Parathyroid adenoma (tissue), 2 donors: ENCODE measurements at regions not wholly inside any gene's neighbourhood (a gene's known extent, or its start where the extent isn't known, plus 50 kb on each side); places are given as distances from the start of the nearest gene placed in this dataset.

Source experiments
- H2AFZ ChIP-seq: fragments of 300-600 bp; sonication (generic); one replicate; pipeline ENCODE4 v1.7.0; 2017; ENCODE audit warnings: antibody characterized with exemption, mild to moderate bottlenecking
- H3K27ac ChIP-seq: fragments of 300-600 bp; sonication (generic); one replicate; pipeline ENCODE4 v1.7.0; 2017
- H3K27me3 ChIP-seq: fragments of 300-600 bp; sonication (generic); one replicate; pipeline ENCODE4 v1.7.0; 2017; ENCODE audit warnings: low read length; ENCODE audit not compliant: control insufficient read depth, insufficient read depth
- H3K36me3 ChIP-seq: fragments of 300-600 bp; sonication (generic); one replicate; pipeline ENCODE4 v1.7.0; 2017; ENCODE audit warnings: low read length; ENCODE audit not compliant: control insufficient read depth, insufficient read depth
- H3K4me1 ChIP-seq: fragments of 300-600 bp; sonication (generic); one replicate; pipeline ENCODE4 v1.7.0; 2017; ENCODE audit warnings: control low read depth
- H3K4me2 ChIP-seq: fragments of 300-600 bp; sonication (generic); one replicate; pipeline ENCODE4 v1.7.0; 2017; ENCODE audit warnings: low read length
- H3K4me3 ChIP-seq: fragments of 300-600 bp; sonication (generic); one replicate; pipeline ENCODE4 v1.7.0; 2017; ENCODE audit warnings: low read depth, low read length
- H3K79me2 ChIP-seq: fragments of 300-600 bp; sonication (generic); one replicate; pipeline ENCODE4 v1.7.0; 2017; ENCODE audit warnings: control low read depth
- H3K9ac ChIP-seq: fragments of 300-600 bp; sonication (generic); one replicate; pipeline ENCODE4 v1.7.0; 2017; ENCODE audit warnings: mild to moderate bottlenecking
- H3K9me3 ChIP-seq: fragments of 300-600 bp; sonication (generic); one replicate; pipeline ENCODE4 v1.7.0; 2017; ENCODE audit warnings: low read length; ENCODE audit not compliant: control insufficient read depth
- CTCF ChIP-seq: fragments of 300-600 bp; sonication (generic); IDR thresholded peaks from one replicate; pipeline ENCODE4 v1.7.0; 2017; ENCODE audit warnings: antibody characterized with exemption, mild to moderate bottlenecking
- donor health status: primary hyperparathyroidism.

- Histone ChIP-seq H2AFZ (no peak overlapping the region), H3K79me2 (no peaks in the 10 kb centered on the region), H3K36me3 (no peaks in the 10 kb centered on the region), H3K9ac (no peak overlapping the region), H3K4me3 (no peak overlapping the region), H3K4me1 (no peaks in the 10 kb centered on the region), H3K4me2 (peak overlapping the region; percentile 43), H3K27ac (no peak overlapping the region), H3K9me3 (no peaks in the 10 kb centered on the region), H3K27me3 (no peaks in the 10 kb centered on the region)
- TF ChIP-seq CTCF = no peak
Measured at GRCh38 chr10:113309791-113310190, 243.1 kb upstream of the HABP2 start.

DNA sequence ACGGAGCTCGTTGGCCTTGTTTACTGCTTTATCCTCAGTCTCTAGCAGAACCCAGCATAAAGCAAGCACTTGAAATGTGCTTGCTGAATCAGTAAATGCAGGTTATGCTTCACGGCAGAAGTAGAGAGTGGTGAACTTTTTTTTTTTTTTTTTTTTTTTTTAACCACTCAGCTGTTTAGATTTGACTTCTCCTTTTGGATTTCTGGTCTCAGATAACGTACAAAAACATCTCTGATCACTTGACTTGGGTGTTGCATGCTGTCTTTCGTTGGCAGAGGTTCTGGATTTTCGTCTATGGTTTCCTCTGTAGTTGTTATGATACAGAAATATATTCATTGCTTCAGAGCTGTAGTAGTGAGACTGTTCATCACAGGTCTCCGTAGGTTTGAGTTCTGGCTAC, 242.5 kb upstream of the HABP2 start:
- Histone ChIP-seq H3K9ac (no peak overlapping the region), H3K27me3 (no peaks in the 10 kb centered on the region)

DNA sequence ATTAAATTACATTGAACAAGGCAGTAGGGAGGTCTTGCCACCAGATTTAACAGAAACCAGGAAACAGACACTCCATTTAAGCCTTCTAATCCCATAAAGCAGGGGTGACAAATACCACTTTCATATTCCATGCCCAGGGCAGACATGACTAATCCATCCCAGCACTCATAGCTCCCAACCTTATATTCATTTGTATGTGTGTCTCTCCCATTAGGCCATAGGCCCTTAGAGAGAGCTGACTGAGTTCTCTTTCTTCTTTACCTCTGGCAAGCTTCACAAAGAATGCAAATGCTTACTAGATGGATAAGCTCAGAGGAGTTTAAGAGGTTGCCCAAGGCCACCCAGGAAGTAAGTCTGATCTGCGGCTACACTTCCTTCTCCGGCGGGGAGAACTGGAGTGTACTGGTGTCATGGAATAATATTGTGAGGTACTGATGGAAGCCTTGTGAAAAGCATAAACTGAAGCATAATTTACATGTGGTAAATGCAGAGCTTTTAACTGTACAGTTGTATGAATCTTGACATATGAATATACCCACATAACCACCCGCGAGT, 239.7 kb upstream of the HABP2 start:
- no peaks in the 10 kb centered on the region for H3K9me3 ChIP-seq
- H3K4me3 ChIP-seq = no peak overlapping the region
- no peaks in the 10 kb centered on the region for H3K27me3 ChIP-seq
- no peak overlapping the region for H3K4me2 ChIP-seq
- H2AFZ ChIP-seq = no peak overlapping the region
- no peaks in the 10 kb centered on the region for H3K79me2 ChIP-seq
- no peak overlapping the region for H3K27ac ChIP-seq
- no peaks in the 10 kb centered on the region for H3K4me1 ChIP-seq
- no peak for TF ChIP-seq CTCF
- H3K9ac ChIP-seq = no peak overlapping the region
- no peaks in the 10 kb centered on the region for H3K36me3 ChIP-seq

More for the DNA sequence above, 242.5 kb upstream of the HABP2 start:
- TF ChIP-seq CTCF = no peak
- Histone ChIP-seq H2AFZ (no peak overlapping the region), H3K27ac (no peak overlapping the region), H3K36me3 (no peaks in the 10 kb centered on the region), H3K9me3 (no peaks in the 10 kb centered on the region), H3K79me2 (no peaks in the 10 kb centered on the region), H3K4me3 (peak overlapping the region; percentile 13), H3K4me2 (peak overlapping the region; percentile 43), H3K4me1 (no peaks in the 10 kb centered on the region)

DNA sequence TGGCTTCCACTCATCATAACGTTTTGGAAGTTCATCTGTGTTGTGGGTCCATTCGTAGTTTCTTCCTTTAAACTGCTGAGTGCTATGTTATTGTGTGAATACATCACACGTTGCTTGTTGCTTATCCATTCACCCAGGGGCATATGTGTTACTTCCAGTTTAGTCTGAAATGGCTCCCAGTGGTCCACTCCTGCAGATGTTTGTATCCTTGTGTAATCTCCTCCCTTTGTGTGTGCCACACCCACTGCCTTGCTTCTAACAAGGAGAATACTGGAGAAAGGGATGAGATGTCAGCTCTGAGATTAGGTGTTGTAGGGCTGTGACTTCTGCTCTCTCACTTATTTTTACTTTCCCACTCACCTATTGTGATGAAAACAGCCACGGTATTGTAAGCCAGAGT, 239.1 kb upstream of the HABP2 start:
- no peaks in the 10 kb centered on the region for H3K4me1 ChIP-seq
- no peaks in the 10 kb centered on the region for H3K27me3 ChIP-seq
- H3K4me2 ChIP-seq = no peak overlapping the region
- H3K79me2 ChIP-seq = no peaks in the 10 kb centered on the region
- no peak overlapping the region for H2AFZ ChIP-seq
- no peaks in the 10 kb centered on the region for H3K9me3 ChIP-seq
- no peak overlapping the region for H3K4me3 ChIP-seq
- H3K36me3 ChIP-seq = no peaks in the 10 kb centered on the region
- no peak for TF ChIP-seq CTCF
- no peak overlapping the region for H3K9ac ChIP-seq
- no peak overlapping the region for H3K27ac ChIP-seq

- Histone ChIP-seq H3K27me3 (no peaks in the 10 kb centered on the region), H2AFZ (no peak overlapping the region), H3K79me2 (no peaks in the 10 kb centered on the region), H3K4me3 (no peak overlapping the region), H3K4me2 (no peak overlapping the region), H3K9me3 (no peaks in the 10 kb centered on the region), H3K27ac (no peak overlapping the region), H3K36me3 (no peaks in the 10 kb centered on the region), H3K9ac (no peak overlapping the region), H3K4me1 (no peaks in the 10 kb centered on the region)
- no peak for TF ChIP-seq CTCF
Measured at GRCh38 chr10:113316506-113316905, 236.3 kb upstream of the HABP2 start.
